Sciatic nerve (tissue), 2 donors: ENCODE measurements at regions not wholly inside any gene's neighbourhood (a gene's known extent, or its start where the extent isn't known, plus 50 kb on each side); places are given as distances from the start of the nearest gene placed in this dataset.
A peak's percentile ranks its signal among the peaks of the same experiment; 100 is the strongest.
"Not testable (repeated sequence)": the region's sequence is repeated elsewhere in the genome, so short reads cannot be mapped to it uniquely, and the experiment has no call there.

ENCODE experiments used
- ATAC-seq: fragments of 200-7000 bp; cut with Tn5 transposase; one replicate; pipeline ENCODE4 v1.9.1; 2020; ENCODE audit warnings: mild to moderate bottlenecking, moderate library complexity
- DNase-seq: peaks from one replicate; pipeline ENCODE4 v3.0.0-alpha.2; 2020; ENCODE audit warnings: low spot score
- intact Hi-C: fragments of 100-400 bp; cut with DNase I; formaldehyde crosslinking; loops from one replicate; pipeline ENCODE4 v1.14.2; 2022
- donor health status: DM: no; HTN: no; CAD: no.
- donor health status: DM: no; HTN: no; CAD: no.

- no peak for ATAC-seq
- intact Hi-C loops, result no loop called here
- DNase-seq, result no peak
These were observed 141.4 kb upstream of the PIK3R1 start for GRCh38 chr5:68074048-68074632.

DNA sequence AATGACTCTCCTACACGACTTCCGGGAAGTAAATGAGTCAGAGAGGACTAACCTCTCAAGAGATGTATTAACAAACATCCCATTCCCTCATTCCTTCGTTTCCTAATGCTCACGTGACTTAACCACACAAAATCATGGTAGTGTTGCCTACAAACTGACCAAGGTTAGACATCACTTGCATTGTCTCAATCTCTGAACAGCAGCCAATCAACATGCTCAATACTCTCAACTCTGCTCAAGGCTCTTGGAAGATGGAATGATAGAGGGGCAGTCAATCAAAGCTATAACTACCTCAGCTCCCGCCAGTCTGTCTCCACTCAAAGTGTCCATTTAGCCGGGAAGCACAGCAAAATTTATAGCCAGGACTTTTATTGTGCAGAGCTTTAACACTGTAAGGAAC lies 143.8 kb upstream of the PIK3R1 start:
- DNase-seq (no peak), ATAC-seq (peak; percentile 67)
- intact Hi-C loops, result no loop called here

DNA sequence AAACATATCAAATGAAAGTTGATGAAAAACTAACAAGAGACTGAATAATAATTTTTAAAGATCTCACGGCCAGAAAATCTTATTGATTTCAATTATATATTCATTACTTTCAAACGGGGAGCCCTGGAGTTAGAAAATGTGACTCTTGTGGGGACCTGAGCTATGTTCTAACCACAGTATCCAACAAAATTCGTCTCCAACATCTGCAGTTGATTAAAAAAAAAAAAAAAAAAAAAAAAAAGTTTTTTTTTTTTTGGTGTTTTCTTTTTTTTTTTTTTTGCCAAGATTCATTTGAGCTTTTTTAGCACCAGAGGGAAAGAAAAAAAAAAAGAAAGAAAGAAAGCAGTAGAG lies 144.3 kb upstream of the PIK3R1 start:
- intact Hi-C loops, result no loop called here
- DNase-seq (no peak), ATAC-seq (peak; percentile 73)

GRCh38 chr5:68070591-68071281 lies 144.8 kb upstream of the PIK3R1 start:
- ATAC-seq (peak; percentile 25), DNase-seq (no peak)
- intact Hi-C loops, result no loop called here

DNA sequence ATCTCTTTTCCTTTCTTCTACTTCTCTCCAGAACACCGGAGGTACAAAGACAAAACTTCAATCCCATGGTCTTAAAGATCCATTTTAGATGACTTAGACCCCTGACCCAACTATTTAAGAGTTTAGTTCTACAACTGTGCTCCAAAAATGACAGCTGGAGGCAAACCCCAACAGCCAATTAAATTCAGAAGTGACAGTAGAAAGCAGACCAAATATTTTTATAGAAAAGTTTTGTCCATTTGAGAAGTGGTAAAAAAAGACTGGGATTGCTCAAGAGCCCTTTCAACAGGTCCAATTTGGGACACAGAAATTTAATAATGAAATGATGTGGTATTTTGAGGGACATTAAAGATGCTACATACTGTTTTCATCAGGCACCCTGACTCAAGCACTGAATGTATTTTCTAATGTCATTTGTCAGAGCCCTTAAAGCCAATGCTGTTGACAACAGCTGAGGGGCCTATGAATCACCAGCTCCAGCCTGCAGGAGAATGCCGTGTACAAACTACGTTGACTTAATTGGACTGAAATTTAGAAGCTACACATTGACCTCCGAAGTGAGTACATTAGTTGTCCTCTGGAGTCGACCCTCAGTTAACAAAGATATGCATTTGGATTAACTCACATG lies 147.5 kb upstream of the PIK3R1 start:
- DNase-seq (no peak), ATAC-seq (no peak)
- intact Hi-C loops, result no loop called here

GRCh38 chr5:68067291-68067690 lies 148.3 kb upstream of the PIK3R1 start:
- intact Hi-C loops, result no loop called here

GRCh38 chr5:68066277-68066955 lies 149.1 kb upstream of the PIK3R1 start:
- ATAC-seq (no peak), DNase-seq (no peak)
- intact Hi-C loops, result no loop called here

More at GRCh38 chr5:68067291-68067690, 148.3 kb upstream of the PIK3R1 start:
- DNase-seq, result no peak
- ATAC-seq, result peak; percentile 62

GRCh38 chr5:68065321-68065720 lies 150.2 kb upstream of the PIK3R1 start:
- intact Hi-C loops, ATAC-seq: not testable (repeated sequence)

DNA sequence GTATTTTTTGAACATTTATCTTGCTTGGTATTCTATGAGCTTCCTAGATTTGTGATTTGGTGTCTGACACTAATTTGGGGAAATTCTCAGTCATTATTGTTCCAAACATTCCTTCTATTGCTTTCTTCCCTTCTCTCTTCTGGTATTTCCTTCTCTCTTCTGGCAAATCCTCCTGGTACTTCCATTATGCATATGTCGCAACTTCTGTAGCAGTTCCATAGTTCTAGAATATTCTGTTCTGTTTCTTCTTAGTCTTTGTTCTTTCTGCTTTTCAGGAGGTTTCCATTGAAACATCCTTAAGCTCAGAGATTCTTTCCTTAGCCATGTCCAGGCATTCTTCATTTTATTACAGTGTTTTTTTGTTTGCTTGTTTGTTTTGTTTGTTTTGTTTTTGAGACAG lies 155.2 kb upstream of the PIK3R1 start:
- DNase-seq (no peak), ATAC-seq (no peak)
- intact Hi-C loops, result no loop called here

More at GRCh38 chr5:68065321-68065720, 150.2 kb upstream of the PIK3R1 start:
- DNase-seq, result not testable (repeated sequence)

GRCh38 chr5:68057191-68057590 lies 158.4 kb upstream of the PIK3R1 start:
- intact Hi-C loops, result no loop called here
- no peak for ATAC-seq
- no peak for DNase-seq

GRCh38 chr5:68055686-68056085 lies 159.9 kb upstream of the PIK3R1 start:
- intact Hi-C loops, result no loop called here

GRCh38 chr5:68054638-68055037 lies 160.9 kb upstream of the PIK3R1 start:
- intact Hi-C loops, result no loop called here
- ATAC-seq, result peak; percentile 44
- DNase-seq, result no peak

More at GRCh38 chr5:68055686-68056085, 159.9 kb upstream of the PIK3R1 start:
- no peak for DNase-seq
- no peak for ATAC-seq

DNA sequence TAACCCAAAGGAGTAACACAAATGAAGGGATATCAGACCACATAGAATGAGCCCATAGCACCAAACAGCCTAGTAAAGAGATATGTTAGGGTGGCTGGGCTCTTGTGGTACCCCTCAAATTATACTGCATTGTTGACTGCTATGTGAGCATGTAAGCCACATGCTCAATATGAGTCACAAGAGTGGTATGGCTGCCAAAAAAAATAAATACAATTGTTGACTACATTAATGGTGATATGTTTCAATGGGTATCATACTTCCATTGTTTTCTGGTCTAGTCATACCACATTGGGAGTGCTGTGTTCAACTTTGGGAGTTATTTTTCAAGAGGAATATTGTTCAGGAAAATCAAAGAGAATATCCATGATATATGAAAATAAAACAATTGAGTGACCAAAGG lies 162.4 kb upstream of the PIK3R1 start:
- no peak for ATAC-seq
- intact Hi-C loops, result no loop called here
- DNase-seq, result no peak

DNA sequence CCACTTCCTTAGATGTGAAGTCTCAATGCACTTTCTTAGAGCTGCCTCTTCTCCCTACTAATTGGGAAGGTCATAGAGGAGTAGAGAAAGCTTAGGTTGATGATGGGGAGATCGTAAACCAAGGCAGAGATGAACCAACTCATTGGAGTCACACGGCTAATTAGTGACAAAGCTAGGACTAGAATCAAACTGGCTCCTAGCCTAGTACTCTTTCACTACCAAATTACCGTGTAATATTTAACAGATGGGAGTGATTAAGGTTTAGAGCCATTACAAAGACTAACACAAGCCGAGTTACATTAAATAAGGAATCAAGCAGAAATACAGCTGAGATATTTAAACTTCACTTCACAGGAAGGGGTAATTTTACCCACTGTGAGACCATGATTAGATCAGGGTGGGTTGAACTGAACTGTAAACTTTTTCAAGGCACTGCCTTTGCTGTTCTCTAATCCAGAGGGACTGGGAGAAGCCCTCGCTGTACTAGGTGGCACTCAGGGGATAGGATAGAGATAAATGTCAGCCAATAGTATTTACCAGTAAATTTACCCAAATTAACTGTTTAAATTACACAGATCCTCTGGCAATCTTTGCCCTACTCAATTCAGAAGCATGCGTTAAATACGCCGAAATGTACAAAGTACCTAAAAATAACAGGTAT lies 166.4 kb upstream of the PIK3R1 start:
- ATAC-seq (no peak), DNase-seq (no peak)
- intact Hi-C loops, result no loop called here

- ATAC-seq, result no peak
- intact Hi-C loops, result no loop called here
These were observed 167.0 kb upstream of the PIK3R1 start for GRCh38 chr5:68048516-68048915.

DNA sequence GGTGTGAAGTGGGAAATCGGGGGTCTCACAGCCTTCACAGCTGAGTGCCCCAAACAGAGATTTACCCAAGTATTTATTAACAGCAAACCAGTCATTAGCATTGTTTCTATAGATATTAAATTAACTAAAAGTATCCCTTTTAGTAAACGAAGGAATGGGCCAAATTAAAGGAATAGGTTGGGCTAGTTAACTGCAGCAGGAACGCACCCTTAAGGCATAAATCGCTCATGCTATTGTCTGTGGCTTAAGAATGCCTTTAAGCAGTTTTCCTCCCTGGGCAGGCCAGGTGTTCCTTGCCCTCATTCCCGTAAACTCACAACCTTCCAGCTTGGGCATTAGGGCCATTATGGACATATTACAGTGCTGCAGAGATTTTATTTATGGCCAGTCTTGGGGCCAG lies 167.5 kb upstream of the PIK3R1 start:
- ATAC-seq, DNase-seq, intact Hi-C loops: not testable (repeated sequence)

More at GRCh38 chr5:68048516-68048915, 167.0 kb upstream of the PIK3R1 start:
- no peak for DNase-seq

DNA sequence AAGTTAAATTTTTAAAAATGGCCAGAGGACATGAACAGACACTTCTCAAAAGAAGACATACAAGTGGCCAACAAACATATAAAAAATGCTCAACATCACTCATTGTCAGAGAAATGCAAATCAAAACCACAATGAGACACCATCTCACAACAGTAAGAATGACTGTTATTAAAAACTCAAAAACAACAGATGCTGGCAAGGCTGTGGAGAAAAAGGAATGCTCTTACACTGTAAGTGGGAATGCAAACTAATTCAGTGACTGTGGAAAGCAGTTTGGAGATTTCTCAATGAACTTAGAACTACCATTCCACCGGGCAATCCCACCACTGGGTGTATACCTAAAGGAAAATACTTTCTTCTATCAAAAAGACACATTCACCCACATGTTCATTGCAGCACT lies 168.5 kb upstream of the PIK3R1 start:
- no peak for ATAC-seq
- DNase-seq, result no peak
- intact Hi-C loops, result no loop called here

GRCh38 chr5:68046445-68046844 lies 169.1 kb upstream of the PIK3R1 start:
- DNase-seq (no peak), ATAC-seq (peak; percentile 53)
- intact Hi-C loops, result no loop called here

DNA sequence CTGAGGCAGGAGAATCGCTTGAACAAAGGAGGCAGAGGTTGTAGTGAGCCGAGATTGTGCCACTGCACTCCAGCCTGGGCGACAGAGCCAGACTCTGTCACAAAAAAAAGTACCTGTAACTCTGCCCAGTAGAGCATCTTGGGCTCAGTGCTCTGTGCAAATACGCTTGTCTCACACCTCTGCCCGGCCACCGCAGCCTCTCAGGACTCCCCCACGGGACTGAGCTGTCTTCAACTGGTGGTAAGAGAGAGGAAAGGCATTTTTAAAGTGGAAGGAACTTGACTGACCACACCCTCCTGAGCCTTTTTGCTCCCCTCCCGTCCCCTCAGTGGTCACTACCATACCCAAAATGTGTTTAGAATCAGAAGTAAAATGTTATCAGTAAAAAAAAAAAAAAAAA lies 174.3 kb upstream of the PIK3R1 start:
- DNase-seq (no peak), ATAC-seq (peak; percentile 65)
- intact Hi-C loops, result no loop called here
